Body of pancreas (tissue), 4 donors: ENCODE measurements at regions not wholly inside any gene's neighbourhood (a gene's known extent, or its start where the extent isn't known, plus 50 kb on each side); places are given as distances from the start of the nearest gene placed in this dataset.
A peak's percentile ranks its signal among the peaks of the same experiment; 100 is the strongest.

Experiments
- ATAC-seq: fragments of 150-250 bp; one replicate; pipeline ENCODE4 v1.9.1; 2016
- DNase-seq, 4 donors: peaks; one replicate each; pipeline ENCODE4 v3.0.0-alpha.2; 2019
- H3K27ac ChIP-seq, 4 donors: fragments of 200-600 bp; sonication (generic); 1 replicate in 3 of 4; 2 replicates in 1 of 4; pipeline versions ENCODE4 v1.5.1 to v1.6.1; 2016 to 2019; ENCODE audit warnings: mild to moderate bottlenecking in 1 of 4, mixed read lengths in 1 of 4, moderate library complexity in 1 of 4
- H3K27me3 ChIP-seq, 2 donors: fragments of 200-600 bp; sonication (generic); one replicate each; pipeline ENCODE4 v1.6.0; 2016; ENCODE audit warnings: mild to moderate bottlenecking in 1 of 2
- H3K36me3 ChIP-seq, 2 donors: fragments of 200-600 bp; sonication (generic); replicated peaks in 1 of 2; 2 replicates each; pipeline ENCODE4 v1.5.1; 2016; ENCODE audit warnings: low read depth in 2 of 2; ENCODE audit not compliant: insufficient read depth in 1 of 2
- H3K4me1 ChIP-seq: fragments of 200-600 bp; sonication (generic); one replicate; pipeline ENCODE4 v1.6.0; 2016
- H3K4me3 ChIP-seq, 2 donors: fragments of 200-600 bp; sonication (generic); 1 replicate in 1 of 2; 2 replicates in 1 of 2; pipeline ENCODE4 v1.5.1; 2016 to 2019
- H3K9me3 ChIP-seq, 3 donors: fragments of 200-600 bp; sonication (generic); 1 replicate in 2 of 3; 2 replicates in 1 of 3; pipeline ENCODE4 v1.5.1; 2016
- CTCF ChIP-seq, 7 experiments: fragments of 450-650 bp in 4 of 7; fragments of 200-600 bp in 3 of 7; sonication (generic) in 3 of 7; IDR thresholded peaks; one replicate each; pipeline ENCODE4 v1.5.1; 2016 to 2019; ENCODE audit warnings: antibody characterized with exemption in 7 of 7
- POLR2A ChIP-seq, 3 donors: fragments of 450-650 bp; IDR thresholded peaks; one replicate each; pipeline ENCODE4 v1.6.1; 2016; ENCODE audit warnings: antibody characterized with exemption in 3 of 3, mild to moderate bottlenecking in 2 of 3
- WGBS, 2 donors: methylation state at CpG; one replicate each; pipeline ENCODE4 v1.1.5; 2017; 5-methylcytosine and 5-hydroxymethylcytosine counted together
- intact Hi-C: fragments of 100-400 bp; cut with DNase I; formaldehyde crosslinking; loops from one replicate; pipeline ENCODE4 v1.15.1; 2023

DNA sequence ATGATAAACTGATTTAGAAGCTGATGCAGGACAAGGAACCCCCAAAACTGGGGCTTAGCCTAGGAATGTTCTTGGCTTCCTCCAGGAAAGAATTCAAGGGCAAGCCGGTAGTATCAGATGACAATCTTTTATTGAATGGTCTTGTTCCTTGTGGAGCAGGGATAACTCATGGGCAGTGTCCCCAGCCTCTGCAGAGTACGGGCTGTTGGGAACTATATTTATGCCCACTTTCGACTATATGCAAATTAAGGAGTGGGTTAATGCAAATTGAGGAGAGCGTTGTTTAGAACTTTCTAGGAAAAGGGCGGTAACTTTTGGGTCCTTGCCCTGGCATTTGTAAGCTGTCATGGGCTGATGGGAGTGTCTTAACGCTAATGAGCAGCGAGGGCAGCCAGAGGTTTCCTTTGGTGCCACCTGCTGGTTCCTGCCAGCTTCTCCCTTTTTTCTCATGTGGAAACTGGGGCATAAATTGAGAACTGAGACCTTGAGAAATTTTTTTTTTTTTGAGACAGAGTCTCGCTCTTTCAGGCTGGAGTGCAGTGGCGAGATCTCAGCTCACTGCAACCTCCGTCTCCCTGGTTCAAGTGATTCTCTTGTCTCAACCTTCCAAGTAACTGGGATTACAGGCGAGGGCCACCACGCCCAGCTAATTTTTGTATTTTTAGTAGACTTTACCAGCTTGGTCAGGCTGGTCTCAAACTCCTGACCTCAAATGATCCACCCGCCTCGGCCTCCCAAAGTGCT lies 79.4 kb upstream of the ABCC4 start:
- Histone ChIP-seq H3K4me3 (no peak overlapping the region), H3K27ac (no peak overlapping the region)

DNA sequence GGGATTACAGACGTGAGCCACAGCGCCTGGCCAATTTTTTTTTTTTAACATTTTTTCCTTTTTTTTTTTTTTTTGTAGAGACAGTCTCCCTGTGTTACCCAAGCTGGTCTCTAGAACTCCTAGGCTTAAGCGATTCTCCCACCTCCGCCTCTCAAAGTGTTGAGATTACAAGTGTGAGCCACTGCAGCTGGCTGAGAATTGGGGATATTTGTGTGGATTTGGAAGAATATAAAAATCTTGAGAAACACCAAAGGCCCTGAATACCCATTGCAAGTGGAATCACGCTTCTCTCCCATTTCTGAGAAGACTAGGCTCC lies 79.9 kb upstream of the ABCC4 start:
- TF ChIP-seq POLR2A (IDR thresholded peaks at IDR 0.05) (no peak), CTCF (IDR thresholded peaks at IDR 0.05) (no peak)
- Histone ChIP-seq H3K36me3 (no peaks in the 10 kb centered on the region), H3K9me3 (no peaks in the 10 kb centered on the region), H3K27ac (no peak overlapping the region), H3K4me3 (no peak overlapping the region), H3K4me1 (peaks cover 9% of the 10 kb centered on the region), H3K27me3 (no peaks in the 10 kb centered on the region)
- DNase-seq = no peak
- 51 to 56% methylated on average over 5 of the region's 5 CpGs for WGBS, 2 donors
- peak; percentile 16 for ATAC-seq
- intact Hi-C loops = loop anchor here (5.0 kb wide), 1 partner anchor 189 kb away; no protein-coding TSS in a partner anchor

More for the DNA sequence above, 79.4 kb upstream of the ABCC4 start:
- no peaks in the 10 kb centered on the region for H3K27me3 ChIP-seq
- peaks cover 9% of the 10 kb centered on the region for H3K4me1 ChIP-seq
- ATAC-seq = peak; percentile 96
- H3K9me3 ChIP-seq = no peaks in the 10 kb centered on the region
- DNase-seq = peak; percentile 81 to 87 (median 84)
- TF ChIP-seq POLR2A (IDR thresholded peaks at IDR 0.05) (no peak), CTCF (IDR thresholded peaks at IDR 0.05) (peak; percentile 74 to 90 (median 89))
- WGBS, 2 donors = 15 to 17% methylated on average over 14 of the region's 14 CpGs
- intact Hi-C loops = loop anchor here (5.0 kb wide), 1 partner anchor 188 kb away; no protein-coding TSS in a partner anchor
- no peaks in the 10 kb centered on the region for H3K36me3 ChIP-seq

DNA sequence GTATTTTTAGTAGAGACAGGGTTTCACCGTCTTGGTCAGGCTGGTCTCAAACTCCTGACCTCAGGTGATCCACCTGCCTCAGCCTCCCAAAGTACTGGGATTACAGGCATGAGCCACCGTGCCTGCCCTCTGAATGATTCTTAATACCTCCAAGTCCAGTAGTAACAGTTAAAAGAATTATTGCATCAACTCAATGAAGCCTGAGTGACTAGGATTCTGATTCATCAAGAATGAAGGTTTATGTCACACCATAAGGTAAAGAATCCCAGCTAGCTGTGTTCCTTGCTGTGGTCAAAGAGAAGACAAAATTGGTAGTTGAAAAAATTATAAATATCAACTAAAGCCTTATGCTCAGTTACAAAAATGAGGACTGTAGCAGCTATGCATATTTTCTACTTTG lies 81.2 kb upstream of the ABCC4 start:
- TF ChIP-seq CTCF (IDR thresholded peaks at IDR 0.05) = no peak
- TF ChIP-seq POLR2A (IDR thresholded peaks at IDR 0.05) = no peak
- H3K27ac ChIP-seq = no peak overlapping the region
- H3K36me3 ChIP-seq = no peaks in the 10 kb centered on the region
- ATAC-seq = no peak
- no peaks in the 10 kb centered on the region for H3K9me3 ChIP-seq
- WGBS, 2 donors = 79 to 80% methylated on average over 2 of the region's 2 CpGs
- no peak for DNase-seq
- H3K4me3 ChIP-seq = no peak overlapping the region
- peaks cover 9% of the 10 kb centered on the region for H3K4me1 ChIP-seq
- intact Hi-C loops = loop anchor here (5.0 kb wide), 1 partner anchor 190 kb away; no protein-coding TSS in a partner anchor
- no peaks in the 10 kb centered on the region for H3K27me3 ChIP-seq

- DNase-seq (no peak), ATAC-seq (no peak)
- Histone ChIP-seq H3K9me3 (no peaks in the 10 kb centered on the region), H3K4me3 (no peak overlapping the region), H3K4me1 (peaks cover 9% of the 10 kb centered on the region), H3K27ac (no peak overlapping the region), H3K36me3 (no peaks in the 10 kb centered on the region), H3K27me3 (no peaks in the 10 kb centered on the region)
- intact Hi-C loops = loop anchor here (5.0 kb wide), 1 partner anchor 191 kb away; no protein-coding TSS in a partner anchor
- no peak for TF ChIP-seq POLR2A (IDR thresholded peaks at IDR 0.05)
- TF ChIP-seq CTCF (IDR thresholded peaks at IDR 0.05) = no peak
- WGBS, 2 donors = 71 to 78% methylated on average over 4 of the region's 4 CpGs
Observed at GRCh38 chr13:95382916-95383315, 81.7 kb upstream of the ABCC4 start.

DNA sequence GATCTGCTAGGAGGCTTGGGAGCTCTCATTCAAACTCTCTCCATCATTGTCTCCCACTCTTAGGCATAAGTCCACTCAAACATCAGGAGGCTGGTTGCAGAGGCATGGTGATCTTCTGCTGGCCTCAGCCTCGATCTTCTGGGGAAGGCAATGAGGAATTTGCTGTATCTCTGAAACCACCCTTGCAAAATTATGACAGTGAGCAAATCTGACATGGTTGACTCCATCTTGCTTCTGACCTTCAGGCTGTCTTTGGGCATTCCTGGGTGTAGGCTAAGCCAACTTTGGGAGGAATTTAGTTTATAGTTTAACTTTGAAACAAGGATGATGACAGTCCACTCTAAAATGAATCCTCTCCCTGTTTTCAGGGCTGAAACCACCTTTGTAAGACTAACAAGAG lies 84.1 kb upstream of the ABCC4 start:
- no peaks in the 10 kb centered on the region for H3K9me3 ChIP-seq
- ATAC-seq (no peak), DNase-seq (no peak)
- H3K27me3 ChIP-seq = no peaks in the 10 kb centered on the region
- no peak overlapping the region for H3K27ac ChIP-seq
- H3K36me3 ChIP-seq = no peaks in the 10 kb centered on the region
- H3K4me1 ChIP-seq = peaks cover 7% of the 10 kb centered on the region
- TF ChIP-seq POLR2A (IDR thresholded peaks at IDR 0.05) (no peak), CTCF (IDR thresholded peaks at IDR 0.05) (no peak)
- intact Hi-C loops = no loop called here
- 60 to 63% methylated on average over 1 of the region's 1 CpG for WGBS, 2 donors
- H3K4me3 ChIP-seq = no peak overlapping the region
